HG03521 (cell line): ENCODE measurements at regions not wholly inside any gene's neighbourhood (a gene's known extent, or its start where the extent isn't known, plus 50 kb on each side); places are given as distances from the start of the nearest gene placed in this dataset.

Experiments
- ATAC-seq: cut with Tn5 transposase; IDR thresholded peaks from one replicate; pipeline ENCODE4 v1.9.1; 2021; ENCODE audit warnings: mild to moderate bottlenecking, moderate library complexity; ENCODE audit not compliant: unreplicated experiment

DNA sequence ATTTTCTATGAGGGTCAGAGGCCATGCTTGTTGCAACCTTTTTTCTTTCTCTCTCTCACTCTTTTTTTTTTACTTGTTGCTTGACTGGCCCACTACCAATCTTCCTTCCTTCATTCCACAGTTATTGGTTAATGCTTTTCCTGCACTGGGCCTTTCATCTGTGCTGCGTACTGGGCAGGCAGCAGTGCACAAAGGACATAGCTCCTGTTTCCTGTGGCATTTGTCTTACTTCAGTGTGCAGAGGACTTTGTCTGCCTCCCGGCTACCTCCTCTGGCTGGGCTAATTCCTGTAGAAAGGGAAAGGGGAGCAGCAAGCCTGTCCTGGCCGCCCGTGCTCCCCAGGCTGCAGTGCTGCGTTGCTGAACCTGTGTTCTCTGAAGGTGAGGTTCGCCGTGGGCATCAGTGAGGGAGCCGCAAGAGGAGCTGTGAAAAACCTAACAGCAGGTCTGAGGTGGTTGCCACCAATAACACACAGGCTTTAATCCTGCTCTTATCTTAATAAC, 93.7 kb upstream of the RGMA start:
- no peak for ATAC-seq

DNA sequence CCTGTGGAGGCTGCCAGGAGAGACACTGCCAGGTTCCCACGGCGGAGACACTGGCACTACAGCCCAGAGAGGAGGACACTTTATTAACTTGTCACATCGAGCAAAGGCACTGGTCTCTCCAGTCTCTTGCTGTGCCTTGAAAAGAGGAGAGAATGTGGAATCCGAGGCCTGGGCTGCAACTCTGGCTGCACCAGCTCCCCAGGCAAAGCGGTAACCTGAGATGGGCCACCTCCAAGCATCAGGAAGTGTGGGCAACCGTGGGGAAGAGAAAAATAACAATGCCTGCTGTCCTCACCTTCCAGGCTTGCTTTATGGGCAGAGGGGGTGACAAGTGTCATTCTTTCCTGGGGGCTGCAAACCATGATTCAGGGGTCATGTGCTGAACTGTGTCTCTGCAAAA, 91.6 kb upstream of the RGMA start:
- ATAC-seq = no peak

- no peak for ATAC-seq
Observed at GRCh38 chr15:93180128-93180527, 91.1 kb upstream of the RGMA start.

GRCh38 chr15:93179700-93180102, 90.7 kb upstream of the RGMA start:
- no peak for ATAC-seq

- no peak for ATAC-seq
Observed at GRCh38 chr15:93179072-93179471, 90.1 kb upstream of the RGMA start.

DNA sequence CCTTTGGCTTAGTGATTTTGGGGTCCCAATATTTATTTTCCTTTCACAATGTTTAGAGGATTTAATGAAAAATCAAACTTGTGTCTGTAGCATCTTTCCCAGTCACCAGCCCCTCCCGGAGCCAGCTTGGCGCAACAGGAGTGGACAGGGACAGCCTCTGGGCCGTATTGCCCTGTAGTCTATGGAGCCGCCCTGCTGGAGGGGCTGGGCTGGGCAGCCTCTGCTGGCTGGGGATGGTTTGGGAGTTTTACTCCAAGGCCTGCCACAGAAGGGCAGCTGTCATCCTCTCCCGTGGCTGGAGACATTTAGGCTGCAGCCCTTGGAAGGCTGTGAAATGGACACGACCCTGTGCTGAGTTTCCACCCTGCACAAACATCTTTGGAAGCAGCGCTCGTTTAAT, 89.4 kb upstream of the RGMA start:
- ATAC-seq = no peak

DNA sequence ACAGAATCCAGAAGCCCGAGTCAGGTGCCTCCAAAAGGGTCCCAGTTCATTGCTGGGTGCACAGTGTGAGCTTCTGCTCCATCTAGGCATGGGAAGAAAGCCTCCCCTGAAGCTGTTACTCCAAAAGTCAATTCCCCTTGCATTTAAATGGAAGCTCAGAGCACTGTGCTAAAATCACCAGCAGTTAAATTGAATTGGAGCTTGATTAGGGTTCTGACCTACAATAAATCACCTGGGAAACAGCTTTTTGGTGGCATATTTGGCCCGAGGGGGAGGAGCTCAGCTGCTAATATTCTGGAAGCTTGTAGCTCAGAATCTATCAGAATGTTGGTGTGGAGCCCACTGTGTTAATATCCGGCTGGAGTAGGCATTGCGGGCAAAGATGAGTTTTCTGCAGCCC, 87.1 kb upstream of the RGMA start:
- no peak for ATAC-seq

DNA sequence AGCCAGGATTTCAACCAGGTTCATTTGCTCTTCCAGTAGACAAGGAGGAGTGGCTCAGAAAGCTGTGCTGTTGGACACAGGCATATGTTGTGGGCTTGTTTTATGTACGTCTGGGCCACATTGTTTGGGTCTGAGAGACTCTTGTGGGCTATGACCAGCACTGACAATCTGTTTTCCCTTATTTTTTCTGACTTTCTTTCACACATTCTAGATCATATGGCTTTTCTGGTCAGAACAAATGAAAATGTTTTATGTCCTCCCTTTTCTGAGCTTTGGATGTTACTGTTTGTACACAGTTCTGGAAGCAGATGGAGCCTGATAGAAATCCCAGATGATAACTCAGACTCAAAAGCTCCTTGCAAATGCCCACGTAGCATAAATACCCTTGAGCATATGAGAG, 85.8 kb upstream of the RGMA start:
- no peak for ATAC-seq

DNA sequence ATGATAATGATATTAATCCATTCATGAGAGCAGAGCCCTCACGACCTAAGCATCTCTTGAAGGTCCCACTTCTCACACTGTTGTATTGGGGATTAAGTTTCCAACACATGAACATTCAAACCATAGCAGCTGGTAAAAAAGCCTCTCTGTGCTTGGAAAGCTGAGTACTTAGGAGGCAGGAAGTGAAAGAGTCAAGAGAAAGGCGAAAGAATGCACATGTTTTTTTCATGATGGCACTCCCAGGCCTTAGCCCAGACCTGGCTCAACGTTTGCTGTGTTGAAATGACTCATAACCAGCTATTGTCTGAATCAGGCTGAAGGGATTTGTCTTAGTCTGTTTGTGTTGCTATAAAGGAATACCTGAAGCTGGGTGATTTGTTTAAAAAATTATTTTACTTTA, 84.4 kb upstream of the RGMA start:
- no peak for ATAC-seq

- ATAC-seq = no peak
Observed at GRCh38 chr15:93171476-93171875, 82.5 kb upstream of the RGMA start.

DNA sequence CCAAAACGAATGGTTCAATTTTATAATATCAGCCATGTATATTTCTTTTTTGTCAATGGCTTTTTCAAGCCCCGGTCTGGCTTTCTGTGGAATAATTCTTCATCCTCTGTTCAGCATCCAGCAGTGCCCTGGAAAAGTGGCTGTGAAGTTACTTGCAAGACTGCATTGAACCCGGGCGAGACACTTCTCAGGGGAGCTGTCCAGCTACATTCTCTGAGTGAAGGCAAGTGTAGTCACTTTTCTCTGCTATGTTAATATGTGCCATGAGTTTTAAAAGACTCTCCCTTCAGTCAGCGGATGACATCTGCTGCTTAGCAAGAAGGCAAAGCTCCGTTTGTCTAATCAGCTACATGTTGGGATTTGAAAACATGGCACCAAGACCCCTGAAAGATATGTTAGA, 81.3 kb upstream of the RGMA start:
- ATAC-seq = no peak

DNA sequence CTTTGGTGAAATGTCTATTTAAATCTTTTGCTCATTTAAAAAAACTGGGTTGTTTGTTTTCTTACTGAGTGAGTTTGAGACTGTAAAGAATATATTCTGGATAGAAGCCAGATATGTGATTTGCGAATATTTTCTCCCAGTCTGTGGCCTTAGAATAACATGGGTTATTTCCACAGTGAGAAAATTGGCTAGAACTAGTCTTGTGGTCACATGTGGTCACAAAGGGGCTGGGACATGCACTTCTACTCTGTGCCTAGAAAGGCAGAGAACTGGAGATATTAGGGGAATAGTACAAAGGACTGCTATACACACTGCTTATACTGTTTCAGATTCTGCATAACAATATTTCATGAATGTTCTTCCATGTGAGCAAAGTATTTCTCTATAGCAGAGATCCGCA, 79.9 kb upstream of the RGMA start:
- no peak for ATAC-seq

DNA sequence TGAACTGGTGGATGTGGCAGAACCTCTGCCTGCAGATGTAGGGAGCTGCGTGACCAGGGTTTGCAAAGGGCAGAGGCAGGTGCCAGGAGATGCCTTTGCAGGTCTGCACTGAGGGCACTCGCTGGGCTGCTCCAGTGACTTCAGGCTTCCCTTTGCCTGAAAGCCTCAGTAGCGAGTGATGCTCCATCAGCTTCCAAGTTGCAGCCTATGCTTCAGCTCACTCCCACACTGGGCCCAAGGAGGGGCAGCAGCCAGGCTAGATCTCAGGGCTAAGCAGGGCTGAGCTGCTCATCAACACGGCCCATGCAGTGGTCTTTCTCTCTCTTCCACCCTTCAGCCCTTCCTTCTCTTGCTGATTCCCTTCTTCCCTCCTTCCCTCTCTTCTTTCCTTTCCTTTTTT, 78.3 kb upstream of the RGMA start:
- no peak for ATAC-seq

DNA sequence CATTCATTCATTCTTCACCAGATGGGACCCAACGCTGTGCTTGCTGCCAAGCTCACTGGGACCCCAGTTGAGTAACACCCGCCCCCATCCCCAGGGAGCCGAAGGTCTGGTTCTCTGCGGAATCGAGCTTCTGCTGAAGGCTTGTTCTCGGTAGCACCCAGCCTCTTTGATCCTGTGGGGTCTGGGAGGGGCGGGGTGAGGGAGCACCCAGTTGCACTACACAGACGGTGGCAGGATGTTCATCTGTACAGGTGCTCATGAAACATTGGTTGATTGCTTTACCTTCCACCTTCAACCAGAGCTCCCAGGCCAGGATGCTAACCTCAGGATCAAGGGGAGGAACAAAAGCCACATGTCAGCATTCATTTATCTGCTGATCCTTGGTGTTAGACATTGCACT, 77.7 kb upstream of the RGMA start:
- no peak for ATAC-seq

DNA sequence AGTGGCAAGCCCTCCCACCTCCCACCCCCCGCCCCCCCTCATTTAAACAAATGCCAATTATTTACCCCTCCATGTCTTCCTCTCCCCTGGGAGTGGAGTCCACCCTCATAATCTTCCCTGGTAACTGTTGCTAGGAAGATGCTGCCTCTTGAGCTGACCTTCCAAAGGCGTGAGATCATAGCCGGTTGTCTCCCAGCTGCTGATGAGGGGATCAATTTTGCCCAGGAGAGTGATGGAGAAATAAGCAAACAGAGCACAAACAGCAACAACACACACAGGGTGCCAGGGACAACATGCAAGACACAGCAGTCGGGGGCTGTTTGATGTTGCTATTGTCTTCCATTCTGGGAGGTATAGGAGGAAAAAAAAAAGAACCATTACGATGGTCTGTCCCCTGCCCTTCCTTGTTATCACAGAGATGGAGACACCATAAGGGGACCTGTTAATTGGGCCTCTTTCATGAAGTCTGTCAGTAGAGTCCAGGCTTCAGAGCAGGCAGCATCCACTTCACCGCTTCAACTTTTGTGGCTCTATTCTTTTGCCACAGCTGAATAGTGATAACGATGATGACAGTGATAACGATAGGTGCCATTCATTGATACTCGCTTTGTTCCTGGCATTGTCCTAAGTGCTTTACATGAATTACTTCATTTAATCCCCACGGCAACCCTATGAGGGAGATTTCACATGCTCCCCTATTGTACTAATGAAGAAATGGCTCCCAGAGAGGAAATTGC, 76.9 kb upstream of the RGMA start:
- ATAC-seq = no peak

DNA sequence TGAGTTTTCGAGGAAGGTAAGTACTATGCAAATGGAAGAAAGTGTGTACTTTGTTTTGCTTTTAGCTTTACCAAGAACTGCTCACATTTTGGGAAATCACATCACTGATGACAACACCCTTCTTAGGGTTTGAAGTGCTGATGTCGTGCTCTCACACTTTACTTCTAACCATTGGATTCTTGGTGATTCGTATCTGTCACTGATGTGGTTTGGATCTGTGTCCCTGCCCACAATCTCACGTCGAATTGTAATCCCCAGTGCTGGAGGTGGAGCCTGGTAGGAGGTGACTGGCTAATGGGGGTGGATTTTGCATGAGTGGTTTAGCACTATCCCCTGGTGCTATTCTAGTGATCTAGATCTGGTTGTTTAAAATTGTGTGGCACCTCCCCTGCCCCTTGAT, 75.4 kb upstream of the RGMA start:
- ATAC-seq = no peak

GRCh38 chr15:93162560-93162959, 73.5 kb upstream of the RGMA start:
- no peak for ATAC-seq

DNA sequence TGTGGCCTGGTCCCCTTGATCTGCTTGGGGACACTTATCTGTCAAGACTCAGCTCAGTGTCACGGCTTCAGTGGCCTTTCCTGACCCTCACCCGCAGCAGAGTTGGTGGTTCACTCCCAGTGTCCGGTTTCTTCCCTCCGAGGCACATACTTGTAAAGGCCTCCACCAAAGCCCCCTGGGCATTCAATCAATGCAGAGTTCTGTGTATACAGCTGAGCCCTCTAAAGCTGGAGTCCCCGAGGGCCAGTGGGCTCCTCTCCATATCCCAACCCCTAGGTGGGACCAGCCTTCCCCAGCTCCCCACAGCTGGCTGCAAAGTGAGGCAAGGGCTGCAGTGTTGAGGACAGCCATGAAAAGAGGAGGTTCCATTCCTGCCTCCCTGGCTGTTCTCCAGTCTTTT, 70.9 kb upstream of the RGMA start:
- no peak for ATAC-seq

DNA sequence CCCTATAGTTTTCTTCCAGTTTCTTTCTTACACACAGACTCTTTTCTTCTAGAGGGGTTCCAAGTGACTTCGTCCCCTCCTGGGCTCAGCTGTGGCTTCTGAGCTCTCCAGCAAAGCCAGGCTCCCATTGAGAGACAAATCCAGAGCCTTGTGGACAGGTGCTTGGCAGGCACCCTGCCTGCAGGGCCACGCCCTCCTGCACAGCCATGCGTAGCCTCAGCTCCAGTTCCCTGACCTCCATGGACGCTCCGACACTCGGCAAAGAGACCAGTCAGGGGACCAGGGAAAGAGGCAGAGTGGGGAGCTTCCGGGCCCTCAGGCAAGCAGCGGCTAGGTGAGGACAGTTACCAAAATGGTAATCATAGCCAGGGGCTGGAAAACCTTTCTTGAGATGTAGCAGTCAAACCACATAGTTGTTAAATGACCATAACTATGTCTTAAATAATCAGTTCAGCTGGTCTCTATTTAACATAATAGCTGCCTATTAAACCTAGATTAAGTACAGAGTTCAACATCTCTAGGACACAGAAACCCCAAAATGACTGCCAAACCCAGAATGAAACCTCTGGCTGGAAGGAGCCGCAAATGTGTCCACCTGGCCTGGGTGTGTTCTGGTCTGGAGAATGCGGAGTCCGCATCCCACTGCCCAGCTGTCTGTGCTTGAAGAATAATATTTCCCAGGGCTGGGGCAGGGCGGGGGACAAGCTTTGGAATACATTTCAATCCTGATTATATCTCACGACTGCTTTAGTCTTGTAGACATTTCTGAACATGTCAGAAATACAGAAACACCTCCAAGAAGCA, 69.3 kb upstream of the RGMA start:
- no peak for ATAC-seq

GRCh38 chr15:93154666-93155065, 65.7 kb upstream of the RGMA start:
- no peak for ATAC-seq

DNA sequence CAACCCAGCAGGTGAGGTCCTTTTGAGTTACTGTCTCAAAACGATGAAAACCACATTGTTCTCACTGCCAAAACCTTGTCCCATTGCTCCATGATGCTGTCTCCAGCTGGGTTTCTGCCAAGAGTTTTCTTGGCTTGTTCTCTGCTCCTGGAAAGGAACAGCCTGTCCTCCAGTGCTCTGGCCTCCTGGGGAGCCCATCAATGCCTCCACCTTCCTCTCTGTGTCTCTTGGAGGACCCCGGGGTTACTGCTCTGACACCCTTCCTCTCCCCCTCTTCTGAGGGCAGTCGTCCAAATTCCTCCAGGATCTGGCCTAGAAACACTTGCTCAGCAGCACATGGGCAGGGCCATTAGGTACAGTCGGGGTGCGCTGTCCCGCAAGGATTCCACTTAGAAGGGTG, 63.9 kb upstream of the RGMA start:
- ATAC-seq = no peak

- no peak for ATAC-seq
Observed at GRCh38 chr15:93152360-93152759, 63.3 kb upstream of the RGMA start.
